ENCODE measurements at regions not wholly inside any gene's neighbourhood (a gene's known extent, or its start where the extent isn't known, plus 50 kb on each side); places are given as distances from the start of the nearest gene placed in this dataset.

DNA sequence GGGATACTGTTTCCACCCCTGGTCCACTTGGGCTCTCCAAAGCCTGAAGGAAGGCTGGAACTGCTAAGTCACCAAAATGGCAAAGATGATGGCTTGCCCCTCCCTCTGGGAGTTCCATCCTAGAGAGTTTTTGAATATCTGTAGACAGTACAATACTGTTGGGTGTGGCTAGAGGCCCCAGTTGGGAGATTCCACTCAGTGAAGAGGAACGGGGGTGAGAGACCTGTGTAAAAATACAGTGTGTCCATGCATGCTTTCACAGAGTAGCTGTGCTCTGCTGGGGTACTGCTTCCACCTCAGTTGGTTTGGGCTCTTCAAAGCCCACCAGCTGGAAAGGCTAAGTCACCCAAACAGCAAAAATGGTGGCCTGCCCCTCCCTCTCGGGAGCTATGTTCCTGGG is 109.8 kb upstream of the APOOL start:
- no peak overlapping the region for H3K4me3 Mint-ChIP-seq
- no peak for ATAC-seq (ENCODE audit: low read depth)
- DNase-seq, result no peak
- H3K27ac Mint-ChIP-seq, result no peak overlapping the region
- no peaks in the 10 kb centered on the region for H3K36me3 Mint-ChIP-seq
- no peaks in the 10 kb centered on the region for H3K4me1 Mint-ChIP-seq
- POLR2A ChIA-PET, result no interaction called here
- H3K9me3 Mint-ChIP-seq, result no peaks in the 10 kb centered on the region
- H3K27me3 Mint-ChIP-seq, result no peaks in the 10 kb centered on the region

DNA sequence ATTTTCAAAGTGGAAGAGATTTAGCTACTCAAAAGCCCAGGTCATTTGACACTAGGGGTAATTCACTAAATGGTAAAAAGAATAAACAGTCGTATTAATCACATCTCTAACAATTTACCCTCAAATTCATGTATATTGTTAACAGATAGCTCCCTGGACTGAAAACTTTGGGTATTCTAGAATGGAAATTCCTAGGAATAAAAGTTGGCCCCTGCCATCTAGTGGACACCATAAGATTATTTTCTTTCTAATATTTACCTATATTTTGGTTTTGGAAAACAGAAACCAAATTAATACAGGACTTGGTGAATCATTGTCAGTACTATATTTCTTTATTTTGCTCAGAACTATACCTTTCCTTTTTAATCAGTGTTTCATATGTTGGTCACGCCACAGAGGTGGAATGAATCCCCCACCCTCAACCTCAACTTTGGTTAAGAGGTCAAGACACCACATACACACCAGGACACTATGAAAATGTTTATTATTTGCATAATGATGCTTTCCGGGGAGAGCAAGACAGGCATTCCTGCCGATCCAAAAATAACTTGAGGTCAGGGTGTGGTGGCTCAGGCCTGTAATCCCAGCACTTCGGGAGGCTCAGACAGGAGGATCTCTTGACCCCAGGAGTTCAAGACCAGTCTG is 96.2 kb upstream of the APOOL start:
- no peaks in the 10 kb centered on the region for H3K4me1 Mint-ChIP-seq
- no peaks in the 10 kb centered on the region for H3K9me3 Mint-ChIP-seq
- no peak for ATAC-seq (ENCODE audit: low read depth)
- H3K27ac Mint-ChIP-seq, result no peak overlapping the region
- no peak for DNase-seq
- no peaks in the 10 kb centered on the region for H3K27me3 Mint-ChIP-seq
- no peak overlapping the region for H3K4me3 Mint-ChIP-seq
- no peaks in the 10 kb centered on the region for H3K36me3 Mint-ChIP-seq
- POLR2A ChIA-PET, result no interaction called here

DNA sequence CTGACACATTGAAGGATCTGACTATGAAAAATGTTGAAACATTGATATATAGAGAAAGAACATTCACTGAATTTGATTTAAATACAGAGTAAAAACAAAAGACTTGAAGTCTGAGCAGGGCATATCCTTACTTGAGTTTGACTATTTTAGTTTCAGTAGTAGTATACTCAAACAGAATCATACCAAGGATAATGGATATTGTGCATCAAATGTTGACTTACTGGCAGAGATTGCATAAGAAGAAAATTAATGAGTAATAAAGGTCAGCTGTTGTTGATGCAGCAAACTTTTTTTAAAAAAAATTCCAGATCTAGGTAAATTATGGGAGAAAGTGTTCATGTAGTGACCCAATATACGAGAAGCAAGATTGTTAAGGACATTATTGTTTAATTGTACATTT is 94.5 kb upstream of the APOOL start:
- no peak overlapping the region for H3K27ac Mint-ChIP-seq
- H3K9me3 Mint-ChIP-seq, result no peaks in the 10 kb centered on the region
- POLR2A ChIA-PET, result no interaction called here

DNA sequence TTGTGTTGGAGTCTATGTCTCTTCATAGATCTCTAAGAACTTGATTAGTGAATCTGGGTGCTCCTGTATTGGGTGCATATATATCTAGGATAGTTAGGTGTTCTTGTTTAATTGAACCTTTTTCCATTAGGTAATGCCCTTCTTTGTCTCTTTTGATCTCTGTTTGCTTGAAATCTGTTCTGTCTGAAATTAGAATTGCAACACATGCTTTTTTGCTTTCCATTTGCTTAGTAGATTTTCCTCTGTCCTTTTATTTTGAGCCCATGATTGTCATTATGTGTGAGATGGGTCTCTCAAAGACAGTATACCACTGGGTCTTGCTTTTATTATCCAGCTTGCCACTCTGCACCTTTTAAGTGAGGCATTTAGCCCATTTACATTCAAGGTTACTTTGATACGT is 79.1 kb upstream of the APOOL start:
- H3K4me3 Mint-ChIP-seq, result no peak overlapping the region
- DNase-seq (no peak), ATAC-seq (ENCODE audit: low read depth) (no peak)
- POLR2A ChIA-PET, result no interaction called here
- H3K36me3 Mint-ChIP-seq, result no peaks in the 10 kb centered on the region
- no peaks in the 10 kb centered on the region for H3K27me3 Mint-ChIP-seq
- no peak overlapping the region for H3K27ac Mint-ChIP-seq
- no peaks in the 10 kb centered on the region for H3K4me1 Mint-ChIP-seq
- H3K9me3 Mint-ChIP-seq, result no peaks in the 10 kb centered on the region

More for the DNA sequence above, 94.5 kb upstream of the APOOL start:
- no peaks in the 10 kb centered on the region for H3K4me1 Mint-ChIP-seq
- DNase-seq (no peak), ATAC-seq (ENCODE audit: low read depth) (no peak)
- H3K36me3 Mint-ChIP-seq, result no peaks in the 10 kb centered on the region
- no peaks in the 10 kb centered on the region for H3K27me3 Mint-ChIP-seq
- H3K4me3 Mint-ChIP-seq, result no peak overlapping the region

DNA sequence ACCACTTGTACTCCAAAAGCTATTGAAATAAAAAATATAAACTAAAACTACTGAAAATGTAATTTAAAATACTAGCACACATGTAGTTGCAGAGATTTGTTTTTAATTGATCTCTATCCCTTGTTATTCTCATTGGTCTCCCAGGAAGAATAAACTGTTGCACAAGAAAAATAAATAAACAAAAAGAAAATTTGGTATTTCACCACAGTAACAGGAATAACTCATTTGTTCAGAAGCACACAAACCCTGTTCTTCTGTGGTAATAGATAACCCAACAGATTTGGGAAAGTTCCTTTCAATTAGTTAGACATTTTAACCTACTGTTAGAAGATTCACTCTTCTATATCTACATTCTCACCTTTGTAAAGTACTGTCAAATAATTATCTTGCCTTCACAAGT is 70.9 kb upstream of the APOOL start:
- no peaks in the 10 kb centered on the region for H3K9me3 Mint-ChIP-seq
- H3K27me3 Mint-ChIP-seq, result no peaks in the 10 kb centered on the region
- no peak overlapping the region for H3K27ac Mint-ChIP-seq
- POLR2A ChIA-PET, result no interaction called here
- no peaks in the 10 kb centered on the region for H3K36me3 Mint-ChIP-seq
- no peak overlapping the region for H3K4me3 Mint-ChIP-seq
- DNase-seq, result no peak
- no peak for ATAC-seq (ENCODE audit: low read depth)
- H3K4me1 Mint-ChIP-seq, result no peaks in the 10 kb centered on the region

DNA sequence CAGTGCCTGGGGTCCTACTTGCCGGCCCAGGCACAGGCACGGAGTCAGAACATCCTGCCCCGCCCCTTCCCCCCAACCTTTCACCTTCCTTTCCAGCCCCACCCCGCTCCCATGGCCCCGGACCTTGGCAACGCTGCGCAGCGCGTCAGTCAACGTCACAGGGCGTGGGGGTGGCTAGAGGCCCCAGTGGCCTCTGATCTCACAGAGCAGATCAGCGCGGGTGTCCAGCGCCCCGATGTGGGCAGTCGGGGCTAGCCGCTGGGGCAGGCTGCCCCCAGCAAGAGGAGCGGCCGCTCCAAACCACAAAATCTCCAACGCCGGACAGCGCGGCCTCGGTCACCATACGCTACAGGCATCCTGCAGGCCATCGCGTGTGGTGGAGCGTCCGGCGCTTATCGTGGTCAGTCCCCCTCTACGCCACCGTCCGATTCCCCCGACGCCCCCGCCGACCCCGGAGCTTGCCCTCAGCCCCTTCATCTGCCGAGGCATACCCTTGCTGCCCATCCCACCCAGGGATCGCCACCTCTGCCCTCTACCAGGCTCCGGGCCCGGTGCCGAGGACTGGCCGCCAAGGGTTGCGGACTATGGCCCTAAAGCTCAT is 69.6 kb upstream of the APOOL start:
- Mint-ChIP-seq H3K27ac (no peak overlapping the region), H3K4me1 (no peaks in the 10 kb centered on the region), H3K4me3 (no peak overlapping the region), H3K36me3 (no peaks in the 10 kb centered on the region), H3K27me3 (no peaks in the 10 kb centered on the region), H3K9me3 (no peaks in the 10 kb centered on the region)
- ATAC-seq (ENCODE audit: low read depth), result no peak
- POLR2A ChIA-PET, result no interaction called here
- DNase-seq, result no peak

All from activated naive CD8-positive, alpha-beta T cell treated with anti-CD3 and anti-CD28 coated beads, Interleukin-2, amount 10 ng/mL, durations not matched to agents 7 days and 5 days (primary cell).